ENCODE measurements at regions not wholly inside any gene's neighbourhood (a gene's known extent, or its start where the extent isn't known, plus 50 kb on each side); places are given as distances from the start of the nearest gene placed in this dataset.

DNA sequence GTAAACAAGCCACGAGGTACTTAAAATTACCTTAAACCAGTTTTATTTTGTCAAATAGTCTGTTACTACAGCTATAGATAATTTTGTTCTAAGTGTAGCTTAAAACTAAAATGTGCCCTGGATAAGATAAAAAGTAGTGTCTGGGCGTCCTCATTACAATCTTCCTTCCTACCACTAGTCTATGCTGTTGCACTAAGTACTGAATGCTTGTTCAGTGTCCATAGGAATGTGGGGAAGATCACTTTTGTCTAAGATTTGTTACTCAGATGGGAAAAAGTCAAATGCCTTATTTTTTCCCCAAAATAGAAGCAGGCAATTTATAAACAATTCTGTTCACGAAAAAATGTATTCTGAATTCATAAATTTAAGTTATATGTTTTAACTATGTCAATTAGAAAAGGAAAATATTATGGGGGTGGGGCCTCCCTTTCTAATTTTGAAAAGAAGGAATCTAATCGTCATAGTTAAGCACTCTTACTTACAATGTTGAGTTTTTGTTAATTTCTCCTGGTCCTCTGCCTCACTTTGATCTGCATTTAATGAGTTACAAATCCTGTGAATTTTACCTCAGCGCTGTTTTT lies 140.4 kb upstream of the VRK2 start:
- no peak for DNase-seq (ENCODE audit: low spot score in 2 of 2)
- WGBS, 2 donors: 27 to 28% methylated on average over 5 of the region's 5 CpGs
- TF ChIP-seq EP300 (IDR thresholded peaks at IDR 0.05): no peak
- TF ChIP-seq, protein P1, sequence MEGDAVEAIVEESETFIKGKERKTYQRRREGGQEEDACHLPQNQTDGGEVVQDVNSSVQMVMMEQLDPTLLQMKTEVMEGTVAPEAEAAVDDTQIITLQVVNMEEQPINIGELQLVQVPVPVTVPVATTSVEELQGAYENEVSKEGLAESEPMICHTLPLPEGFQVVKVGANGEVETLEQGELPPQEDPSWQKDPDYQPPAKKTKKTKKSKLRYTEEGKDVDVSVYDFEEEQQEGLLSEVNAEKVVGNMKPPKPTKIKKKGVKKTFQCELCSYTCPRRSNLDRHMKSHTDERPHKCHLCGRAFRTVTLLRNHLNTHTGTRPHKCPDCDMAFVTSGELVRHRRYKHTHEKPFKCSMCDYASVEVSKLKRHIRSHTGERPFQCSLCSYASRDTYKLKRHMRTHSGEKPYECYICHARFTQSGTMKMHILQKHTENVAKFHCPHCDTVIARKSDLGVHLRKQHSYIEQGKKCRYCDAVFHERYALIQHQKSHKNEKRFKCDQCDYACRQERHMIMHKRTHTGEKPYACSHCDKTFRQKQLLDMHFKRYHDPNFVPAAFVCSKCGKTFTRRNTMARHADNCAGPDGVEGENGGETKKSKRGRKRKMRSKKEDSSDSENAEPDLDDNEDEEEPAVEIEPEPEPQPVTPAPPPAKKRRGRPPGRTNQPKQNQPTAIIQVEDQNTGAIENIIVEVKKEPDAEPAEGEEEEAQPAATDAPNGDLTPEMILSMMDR (IDR thresholded peaks at IDR 0.05): peak; percentile 60 to 75 (median 65)
- no peak for TF ChIP-seq POLR2A (IDR thresholded peaks at IDR 0.05)
- no peak overlapping the region for H3K27ac ChIP-seq
- H3K36me3 ChIP-seq: no peaks in the 10 kb centered on the region
- no peaks in the 10 kb centered on the region for H3K27me3 ChIP-seq
- peaks cover 0 to 6% (median 0%) of the 10 kb centered on the region in 4 donors for H3K4me1 ChIP-seq
- H3K9me3 ChIP-seq: no peaks in the 10 kb centered on the region
- H3K4me3 ChIP-seq: no peak overlapping the region

DNA sequence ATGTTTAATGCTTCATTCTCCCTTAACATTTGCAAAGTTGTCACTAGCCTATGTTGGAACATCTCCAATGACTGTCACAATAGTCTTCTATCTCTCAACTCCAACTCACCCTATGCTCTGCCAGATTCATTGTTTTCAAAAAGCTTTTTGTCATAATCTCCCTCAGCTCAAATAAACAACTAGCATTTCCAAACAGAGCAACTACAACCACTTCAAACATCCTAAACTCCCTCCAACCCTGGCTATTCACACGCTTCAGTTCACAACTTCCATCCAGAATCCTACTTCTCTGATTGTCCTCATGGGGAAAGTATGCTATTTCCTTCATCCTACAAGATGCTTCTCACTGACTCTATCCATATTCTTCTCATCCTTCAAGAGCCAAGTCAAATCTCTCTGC lies 139.2 kb upstream of the VRK2 start:
- 29 to 44% methylated on average over 1 of the region's 1 CpG for WGBS, 2 donors
- Histone ChIP-seq H3K4me3 (no peak overlapping the region), H3K36me3 (no peaks in the 10 kb centered on the region), H3K9me3 (no peaks in the 10 kb centered on the region), H3K27me3 (no peaks in the 10 kb centered on the region), H3K4me1 (peaks cover 0 to 8% (median 0%) of the 10 kb centered on the region in 4 donors), H3K27ac (no peak overlapping the region)
- DNase-seq (ENCODE audit: low spot score in 2 of 2): no peak
- TF ChIP-seq EP300 (IDR thresholded peaks at IDR 0.05): no peak
- no peak for TF ChIP-seq POLR2A (IDR thresholded peaks at IDR 0.05)
- TF ChIP-seq, protein P1 (IDR thresholded peaks at IDR 0.05): no peak

DNA sequence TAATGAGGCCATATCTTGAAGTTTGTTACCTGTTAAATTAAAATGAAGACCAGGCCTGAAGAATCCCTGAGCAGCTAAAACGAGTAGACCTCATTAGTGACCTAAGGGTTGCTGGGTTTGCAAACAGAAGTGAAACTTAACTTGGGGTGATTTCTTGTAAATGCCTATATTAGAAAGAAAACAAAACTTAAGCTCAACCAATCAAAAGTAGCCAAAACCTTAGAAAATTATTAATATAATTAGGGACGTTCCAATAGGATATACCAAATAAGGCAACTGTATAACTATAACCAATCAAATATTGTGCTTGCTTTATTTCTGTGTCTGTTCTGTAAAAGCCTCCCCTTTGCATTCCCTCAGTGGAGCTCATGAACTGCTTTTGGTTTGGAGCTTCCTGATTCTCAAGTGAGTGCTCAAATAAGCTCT lies 137.9 kb upstream of the VRK2 start:
- Histone ChIP-seq H3K36me3 (no peaks in the 10 kb centered on the region), H3K4me3 (no peak overlapping the region), H3K4me1 (peaks cover 0 to 11% (median 0%) of the 10 kb centered on the region in 4 donors), H3K27me3 (no peaks in the 10 kb centered on the region), H3K27ac (no peak overlapping the region), H3K9me3 (no peaks in the 10 kb centered on the region)
- TF ChIP-seq EP300 (IDR thresholded peaks at IDR 0.05) (no peak), POLR2A (IDR thresholded peaks at IDR 0.05) (no peak)
- TF ChIP-seq, protein P1 (IDR thresholded peaks at IDR 0.05): no peak
- WGBS, 2 donors: 61 to 66% methylated on average over 2 of the region's 2 CpGs
- DNase-seq (ENCODE audit: low spot score in 2 of 2): no peak

DNA sequence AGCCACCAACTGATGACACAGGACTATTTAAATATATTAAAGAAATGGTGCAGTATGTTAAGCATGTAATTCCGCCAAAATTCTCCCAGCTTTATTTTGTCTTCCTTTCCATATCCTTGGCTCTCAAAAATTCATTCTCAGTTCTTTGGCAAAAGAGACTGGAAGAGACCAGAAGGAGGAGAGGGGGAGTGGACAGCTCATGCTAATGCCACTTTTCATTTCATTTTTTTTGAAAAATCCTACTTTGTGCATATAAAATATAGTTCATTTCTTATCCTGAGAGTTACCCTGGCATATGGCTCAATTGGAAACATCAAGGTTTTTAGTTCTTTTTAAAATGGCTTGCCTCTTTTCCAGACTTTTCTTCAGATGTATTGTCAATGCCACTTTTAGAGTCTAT lies 128.5 kb upstream of the VRK2 start:
- no peaks in the 10 kb centered on the region for H3K4me1 ChIP-seq
- no peaks in the 10 kb centered on the region for H3K27me3 ChIP-seq
- no peaks in the 10 kb centered on the region for H3K9me3 ChIP-seq
- no peak for DNase-seq (ENCODE audit: low spot score in 2 of 2)
- 90 to 91% methylated on average over 1 of the region's 1 CpG for WGBS, 2 donors
- no peak for TF ChIP-seq POLR2A (IDR thresholded peaks at IDR 0.05)
- no peak for TF ChIP-seq EP300 (IDR thresholded peaks at IDR 0.05)
- TF ChIP-seq, protein P1 (IDR thresholded peaks at IDR 0.05): no peak
- H3K27ac ChIP-seq: no peak overlapping the region
- no peaks in the 10 kb centered on the region for H3K36me3 ChIP-seq
- H3K4me3 ChIP-seq: no peak overlapping the region

DNA sequence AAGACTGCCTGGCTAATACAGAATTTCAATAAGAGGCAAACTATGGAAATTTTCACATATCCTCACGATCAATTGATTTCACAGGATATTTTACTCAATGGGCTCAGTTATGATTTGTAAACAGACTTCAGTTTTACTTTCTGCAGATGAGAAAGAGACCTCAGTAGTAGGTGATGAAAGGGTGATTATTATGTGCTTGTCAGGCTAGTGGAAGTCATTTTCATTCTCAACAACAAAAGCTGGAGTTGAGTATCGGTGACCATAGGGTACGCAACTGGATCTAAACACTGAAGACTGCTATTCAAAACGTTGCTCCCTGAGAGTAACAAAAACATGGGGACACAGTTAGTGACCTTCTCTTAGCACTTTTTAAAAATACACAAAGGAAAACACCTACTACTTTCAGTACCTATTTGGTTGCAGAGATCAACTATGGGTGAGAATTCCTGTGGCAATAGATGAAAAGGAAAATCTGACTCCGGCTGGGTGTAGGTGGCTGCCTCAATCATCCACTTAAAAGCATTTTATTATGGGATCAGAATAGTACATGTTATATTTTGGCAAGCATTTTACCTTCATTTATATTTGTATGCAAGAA lies 126.2 kb upstream of the VRK2 start:
- Histone ChIP-seq H3K27me3 (no peaks in the 10 kb centered on the region), H3K9me3 (peaks cover 0 to 6% (median 0%) of the 10 kb centered on the region in 4 donors), H3K36me3 (no peaks in the 10 kb centered on the region), H3K4me3 (no peak overlapping the region), H3K4me1 (no peaks in the 10 kb centered on the region), H3K27ac (no peak overlapping the region)
- no peak for DNase-seq (ENCODE audit: low spot score in 2 of 2)
- 70 to 74% methylated on average over 5 of the region's 5 CpGs for WGBS, 2 donors
- TF ChIP-seq, protein P1 (IDR thresholded peaks at IDR 0.05): no peak
- no peak for TF ChIP-seq EP300 (IDR thresholded peaks at IDR 0.05)

Data from tibial nerve (tissue), 4 donors.